OCI-LY3 (cell line): ENCODE measurements at regions not wholly inside any gene's neighbourhood (a gene's known extent, or its start where the extent isn't known, plus 50 kb on each side); places are given as distances from the start of the nearest gene placed in this dataset.

ENCODE experiments used
- EZH2phosphoT487 ChIP-seq: fragments of 200-600 bp; shearing (Covaris generic); IDR thresholded peaks from 2 replicates; pipeline ENCODE4 v1.6.1; 2018; ENCODE audit warnings: antibody characterized with exemption, mixed run types, low read depth
- TF ChIP-seq, protein P1 (sequence below): fragments of 200-600, 300-600 bp; sonication (generic); IDR thresholded peaks from 2 replicates; pipeline ENCODE4 v1.5.1; 2014; ENCODE audit warnings: antibody characterized with exemption, low read length, low read depth

DNA sequence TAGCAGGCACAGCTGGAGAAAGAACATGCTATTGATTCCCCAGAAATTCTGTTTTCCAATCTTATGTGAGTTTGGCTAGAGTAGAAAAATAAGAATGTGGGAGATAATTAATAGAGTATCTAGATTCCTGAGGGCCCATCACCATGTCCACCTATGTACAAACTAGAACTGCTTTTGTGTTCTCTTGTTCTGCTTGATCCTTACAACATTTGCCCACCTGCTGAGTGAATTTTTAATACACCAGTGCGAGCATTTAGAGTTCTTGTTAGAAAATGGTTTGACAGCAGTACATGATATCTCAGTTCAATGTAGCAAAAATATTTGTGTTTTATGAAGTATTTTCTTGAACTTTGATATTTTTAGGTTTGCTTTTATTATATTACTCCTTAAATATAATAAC lies 52.3 kb upstream of the SPAG16 start:
- TF ChIP-seq EZH2phosphoT487: no peak
- TF ChIP-seq, protein P1, sequence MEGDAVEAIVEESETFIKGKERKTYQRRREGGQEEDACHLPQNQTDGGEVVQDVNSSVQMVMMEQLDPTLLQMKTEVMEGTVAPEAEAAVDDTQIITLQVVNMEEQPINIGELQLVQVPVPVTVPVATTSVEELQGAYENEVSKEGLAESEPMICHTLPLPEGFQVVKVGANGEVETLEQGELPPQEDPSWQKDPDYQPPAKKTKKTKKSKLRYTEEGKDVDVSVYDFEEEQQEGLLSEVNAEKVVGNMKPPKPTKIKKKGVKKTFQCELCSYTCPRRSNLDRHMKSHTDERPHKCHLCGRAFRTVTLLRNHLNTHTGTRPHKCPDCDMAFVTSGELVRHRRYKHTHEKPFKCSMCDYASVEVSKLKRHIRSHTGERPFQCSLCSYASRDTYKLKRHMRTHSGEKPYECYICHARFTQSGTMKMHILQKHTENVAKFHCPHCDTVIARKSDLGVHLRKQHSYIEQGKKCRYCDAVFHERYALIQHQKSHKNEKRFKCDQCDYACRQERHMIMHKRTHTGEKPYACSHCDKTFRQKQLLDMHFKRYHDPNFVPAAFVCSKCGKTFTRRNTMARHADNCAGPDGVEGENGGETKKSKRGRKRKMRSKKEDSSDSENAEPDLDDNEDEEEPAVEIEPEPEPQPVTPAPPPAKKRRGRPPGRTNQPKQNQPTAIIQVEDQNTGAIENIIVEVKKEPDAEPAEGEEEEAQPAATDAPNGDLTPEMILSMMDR: no peak
